ENCODE measurements at regions not wholly inside any gene's neighbourhood (a gene's known extent, or its start where the extent isn't known, plus 50 kb on each side); places are given as distances from the start of the nearest gene placed in this dataset.
"Not testable (repeated sequence)": the region's sequence is repeated elsewhere in the genome, so short reads cannot be mapped to it uniquely, and the experiment has no call there.

- no peak for TF ChIP-seq CTCF (IDR thresholded peaks at IDR 0.05)
- TF ChIP-seq EP300 (IDR thresholded peaks at IDR 0.05): no peak
- TF ChIP-seq POLR2A (IDR thresholded peaks at IDR 0.05; ENCODE audit: low read depth): no peak
- TF ChIP-seq POLR2AphosphoS5 (IDR thresholded peaks at IDR 0.05): no peak
- Histone ChIP-seq H3K4me1 (no peaks in the 10 kb centered on the region), H3K4me3 (no peak overlapping the region), H3K36me3 (no peaks in the 10 kb centered on the region), H3K27ac (replicated peaks in 1 of 4) (no peak overlapping the region), H3K27me3 (no peaks in the 10 kb centered on the region), H3K9me3 (no peaks in the 10 kb centered on the region)
- DNase-seq (ENCODE audit: extremely low spot score): no peak
- 52% methylated on average over 3 of the region's 3 CpGs for WGBS
- intact Hi-C loops (cut with DNase I): no loop called here
These were observed 385.6 kb upstream of the FGF16 start for GRCh38 chrX:77061545-77061944.

GRCh38 chrX:77065896-77066295 lies 381.3 kb upstream of the FGF16 start:
- no peaks in the 10 kb centered on the region for H3K36me3 ChIP-seq
- H3K9me3 ChIP-seq: no peaks in the 10 kb centered on the region
- WGBS: 70% methylated on average over 11 of the region's 11 CpGs
- no peak for DNase-seq (ENCODE audit: extremely low spot score)
- no peak for TF ChIP-seq EP300 (IDR thresholded peaks at IDR 0.05)
- TF ChIP-seq POLR2A (IDR thresholded peaks at IDR 0.05; ENCODE audit: low read depth): no peak
- TF ChIP-seq POLR2AphosphoS5 (IDR thresholded peaks at IDR 0.05): no peak
- TF ChIP-seq CTCF (IDR thresholded peaks at IDR 0.05): no peak
- intact Hi-C loops (cut with DNase I): no loop called here
- H3K4me3 ChIP-seq: no peak overlapping the region
- H3K4me1 ChIP-seq: no peaks in the 10 kb centered on the region
- H3K27me3 ChIP-seq: no peaks in the 10 kb centered on the region
- no peak overlapping the region for H3K27ac ChIP-seq (replicated peaks in 1 of 4)

- TF ChIP-seq POLR2A (IDR thresholded peaks at IDR 0.05; ENCODE audit: low read depth): no peak
- TF ChIP-seq EP300 (IDR thresholded peaks at IDR 0.05): no peak
- TF ChIP-seq POLR2AphosphoS5 (IDR thresholded peaks at IDR 0.05): no peak
- TF ChIP-seq CTCF (IDR thresholded peaks at IDR 0.05): no peak
- H3K36me3 ChIP-seq: no peaks in the 10 kb centered on the region
- H3K27me3 ChIP-seq: no peaks in the 10 kb centered on the region
- no peak overlapping the region for H3K27ac ChIP-seq (replicated peaks in 1 of 4)
- DNase-seq (ENCODE audit: extremely low spot score): no peak
- no peak overlapping the region for H3K4me3 ChIP-seq
- intact Hi-C loops (cut with DNase I): no loop called here
- WGBS: 40% methylated on average over 3 of the region's 3 CpGs
- H3K9me3 ChIP-seq: peaks cover 0 to 7% (median 0%) of the 10 kb centered on the region in 4 donors
- H3K4me1 ChIP-seq: no peaks in the 10 kb centered on the region
These were observed 376.8 kb upstream of the FGF16 start for GRCh38 chrX:77070202-77070918.

- DNase-seq (ENCODE audit: extremely low spot score): no peak
- WGBS: 100% methylated on average over 1 of the region's 2 CpGs
- Histone ChIP-seq H3K36me3 (no peaks in the 10 kb centered on the region), H3K27me3 (no peaks in the 10 kb centered on the region), H3K4me3 (no peak overlapping the region), H3K4me1 (no peaks in the 10 kb centered on the region), H3K9me3 (peaks cover 0 to 25% (median 3%) of the 10 kb centered on the region in 4 donors), H3K27ac (replicated peaks in 1 of 4) (no peak overlapping the region)
- intact Hi-C loops (cut with DNase I): no loop called here
- TF ChIP-seq CTCF (IDR thresholded peaks at IDR 0.05) (no peak), EP300 (IDR thresholded peaks at IDR 0.05) (no peak), POLR2A (IDR thresholded peaks at IDR 0.05; ENCODE audit: low read depth) (no peak), POLR2AphosphoS5 (IDR thresholded peaks at IDR 0.05) (no peak)
These were observed 370.3 kb upstream of the FGF16 start for GRCh38 chrX:77076896-77077295.

GRCh38 chrX:77081237-77081636 lies 366.0 kb upstream of the FGF16 start:
- H3K36me3 ChIP-seq; H3K27me3 ChIP-seq; intact Hi-C loops (cut with DNase I); DNase-seq (ENCODE audit: extremely low spot score); H3K4me3 ChIP-seq; H3K4me1 ChIP-seq; H3K27ac ChIP-seq (replicated peaks in 1 of 4): not testable (repeated sequence)
- peaks cover 0 to 32% (median 4%) of the 10 kb centered on the region in 4 donors for H3K9me3 ChIP-seq
- 76% methylated on average over 3 of the region's 3 CpGs for WGBS
